MG63 (cell line): ENCODE measurements at regions not wholly inside any gene's neighbourhood (a gene's known extent, or its start where the extent isn't known, plus 50 kb on each side); places are given as distances from the start of the nearest gene placed in this dataset.
"Not testable (repeated sequence)": the region's sequence is repeated elsewhere in the genome, so short reads cannot be mapped to it uniquely, and the experiment has no call there.

Experiments
- DNase-seq: peaks from one replicate; pipeline ENCODE4 v3.0.0-alpha.2; 2020
- H3K27me3 ChIP-seq: fragments of 250-450 bp; sonication (Bioruptor Pico); 2 replicates; pipeline ENCODE4 v1.5.1; 2020; ENCODE audit warnings: mild to moderate bottlenecking, moderate library complexity
- H3K36me3 ChIP-seq: fragments of 250-450 bp; sonication (Bioruptor Pico); 2 replicates; pipeline ENCODE4 v1.5.1; 2020; ENCODE audit warnings: mild to moderate bottlenecking, moderate library complexity
- H3K4me3 ChIP-seq: fragments of 250-450 bp; sonication (Bioruptor Pico); 2 replicates; pipeline ENCODE4 v1.5.1; 2020; ENCODE audit warnings: mild to moderate bottlenecking, moderate library complexity
- H3K9me3 ChIP-seq: fragments of 250-450 bp; sonication (Bioruptor Pico); 2 replicates; pipeline ENCODE4 v1.5.1; 2020; ENCODE audit warnings: mild to moderate bottlenecking, moderate library complexity

GRCh38 chrX:124426288-124427169 is 80.2 kb downstream of the SH2D1A start:
- H3K27me3 ChIP-seq = no peaks in the 10 kb centered on the region
- DNase-seq = no peak
- H3K9me3 ChIP-seq = no peaks in the 10 kb centered on the region
- H3K36me3 ChIP-seq = no peaks in the 10 kb centered on the region
- H3K4me3 ChIP-seq = no peak overlapping the region

GRCh38 chrX:124433186-124433585 is 86.8 kb downstream of the SH2D1A start:
- Histone ChIP-seq H3K4me3 (no peak overlapping the region), H3K36me3 (no peaks in the 10 kb centered on the region), H3K9me3 (no peaks in the 10 kb centered on the region), H3K27me3 (no peaks in the 10 kb centered on the region)
- DNase-seq = no peak

- no peak for DNase-seq
- H3K36me3 ChIP-seq = no peaks in the 10 kb centered on the region
- H3K9me3 ChIP-seq = no peaks in the 10 kb centered on the region
- H3K27me3 ChIP-seq = no peaks in the 10 kb centered on the region
- no peak overlapping the region for H3K4me3 ChIP-seq
These were observed 89.3 kb downstream of the SH2D1A start for GRCh38 chrX:124435616-124436015.

- Histone ChIP-seq H3K4me3 (no peak overlapping the region), H3K36me3 (no peaks in the 10 kb centered on the region), H3K27me3 (no peaks in the 10 kb centered on the region), H3K9me3 (no peaks in the 10 kb centered on the region)
- no peak for DNase-seq
These were observed 94.3 kb downstream of the SH2D1A start for GRCh38 chrX:124440695-124441094.

GRCh38 chrX:124441971-124442590 is 95.7 kb downstream of the SH2D1A start:
- no peaks in the 10 kb centered on the region for H3K36me3 ChIP-seq
- no peak overlapping the region for H3K4me3 ChIP-seq
- H3K9me3 ChIP-seq = no peaks in the 10 kb centered on the region
- DNase-seq = no peak
- H3K27me3 ChIP-seq = no peaks in the 10 kb centered on the region

GRCh38 chrX:124455966-124456365 is 109.6 kb downstream of the SH2D1A start:
- Histone ChIP-seq H3K9me3 (no peaks in the 10 kb centered on the region), H3K27me3 (no peaks in the 10 kb centered on the region), H3K4me3 (no peak overlapping the region), H3K36me3 (no peaks in the 10 kb centered on the region)
- DNase-seq = no peak

GRCh38 chrX:124459851-124460250 is 113.5 kb downstream of the SH2D1A start:
- not testable (repeated sequence) for H3K4me3 ChIP-seq, H3K9me3 ChIP-seq, H3K36me3 ChIP-seq, DNase-seq, H3K27me3 ChIP-seq

GRCh38 chrX:124462931-124463330 is 116.6 kb downstream of the SH2D1A start:
- Histone ChIP-seq H3K9me3 (no peaks in the 10 kb centered on the region), H3K36me3 (no peaks in the 10 kb centered on the region), H3K27me3 (no peaks in the 10 kb centered on the region), H3K4me3 (no peak overlapping the region)
- DNase-seq = no peak

GRCh38 chrX:124467202-124467601 is 120.8 kb downstream of the SH2D1A start:
- H3K9me3 ChIP-seq = no peaks in the 10 kb centered on the region
- H3K4me3 ChIP-seq = no peak overlapping the region
- H3K36me3 ChIP-seq = no peaks in the 10 kb centered on the region
- no peaks in the 10 kb centered on the region for H3K27me3 ChIP-seq
- DNase-seq = no peak

- Histone ChIP-seq H3K27me3 (no peaks in the 10 kb centered on the region), H3K9me3 (no peaks in the 10 kb centered on the region), H3K36me3 (no peaks in the 10 kb centered on the region), H3K4me3 (no peak overlapping the region)
- DNase-seq = no peak
These were observed 129.0 kb downstream of the SH2D1A start for GRCh38 chrX:124475358-124475757.

- Histone ChIP-seq H3K9me3 (no peaks in the 10 kb centered on the region), H3K27me3 (no peaks in the 10 kb centered on the region), H3K4me3 (no peak overlapping the region), H3K36me3 (no peaks in the 10 kb centered on the region)
- DNase-seq = no peak
These were observed 130.2 kb downstream of the SH2D1A start for GRCh38 chrX:124476562-124476961.

GRCh38 chrX:124478046-124478445 is 131.7 kb downstream of the SH2D1A start:
- Histone ChIP-seq H3K4me3 (no peak overlapping the region), H3K36me3 (no peaks in the 10 kb centered on the region), H3K27me3 (no peaks in the 10 kb centered on the region), H3K9me3 (no peaks in the 10 kb centered on the region)
- DNase-seq = no peak

- no peaks in the 10 kb centered on the region for H3K27me3 ChIP-seq
- H3K36me3 ChIP-seq = no peaks in the 10 kb centered on the region
- no peak overlapping the region for H3K4me3 ChIP-seq
- no peaks in the 10 kb centered on the region for H3K9me3 ChIP-seq
- no peak for DNase-seq
These were observed 142.2 kb downstream of the SH2D1A start for GRCh38 chrX:124488412-124489161.

- Histone ChIP-seq H3K36me3 (no peaks in the 10 kb centered on the region), H3K27me3 (no peaks in the 10 kb centered on the region), H3K4me3 (no peak overlapping the region), H3K9me3 (no peaks in the 10 kb centered on the region)
- DNase-seq = no peak
These were observed 147.6 kb downstream of the SH2D1A start for GRCh38 chrX:124493984-124494383.

GRCh38 chrX:124497386-124497785 is 151.0 kb downstream of the SH2D1A start:
- no peaks in the 10 kb centered on the region for H3K9me3 ChIP-seq
- no peak overlapping the region for H3K4me3 ChIP-seq
- no peak for DNase-seq
- H3K27me3 ChIP-seq = no peaks in the 10 kb centered on the region
- no peaks in the 10 kb centered on the region for H3K36me3 ChIP-seq

GRCh38 chrX:124501586-124501985 is 155.2 kb downstream of the SH2D1A start:
- no peak overlapping the region for H3K4me3 ChIP-seq

GRCh38 chrX:124502166-124502565 is 155.8 kb downstream of the SH2D1A start:
- no peaks in the 10 kb centered on the region for H3K9me3 ChIP-seq
- no peaks in the 10 kb centered on the region for H3K27me3 ChIP-seq
- no peaks in the 10 kb centered on the region for H3K36me3 ChIP-seq
- no peak for DNase-seq
- H3K4me3 ChIP-seq = no peak overlapping the region

More at GRCh38 chrX:124501586-124501985, 155.2 kb downstream of the SH2D1A start:
- Histone ChIP-seq H3K36me3 (no peaks in the 10 kb centered on the region), H3K27me3 (no peaks in the 10 kb centered on the region), H3K9me3 (no peaks in the 10 kb centered on the region)
- no peak for DNase-seq
